ENCODE measurements at regions not wholly inside any gene's neighbourhood (a gene's known extent, or its start where the extent isn't known, plus 50 kb on each side); places are given as distances from the start of the nearest gene placed in this dataset.
A peak's percentile ranks its signal among the peaks of the same experiment; 100 is the strongest.

- peak; percentile 78 for TF ChIP-seq USF2 (IDR thresholded peaks at IDR 0.05; ENCODE audit: low read depth, low read length)
Measured at GRCh38 chr7:46146454-46147255, 225.6 kb upstream of the IGFBP3 start (continued).

- no peak overlapping the region for H2BK15ac ChIP-seq (ENCODE audit: low read depth, low read length)
- H3K9ac ChIP-seq (ENCODE audit: low read depth, low read length): no peak overlapping the region
- H3K14ac ChIP-seq (replicated peaks; ENCODE audit: low read depth, low read length): no peak overlapping the region
- peak overlapping the region; percentile 64 for H3K27ac ChIP-seq (ENCODE audit: insufficient read depth, low read length)
- H3K4me2 ChIP-seq (ENCODE audit: low read depth, low read length): no peak overlapping the region
- dilution Hi-C loops (cut with HindIII; ENCODE audit: low sequenced_read_pairs, unreplicated experiment): no loop called here
- no peaks in the 10 kb centered on the region for H3K27me3 ChIP-seq (ENCODE audit: control insufficient read depth, insufficient read depth, low read length)
- WGBS, 2 experiments (ENCODE audit: extremely low coverage in 2 of 2, insufficient read length in 1 of 2): no CpG with 5 or more reads among the region's 2 CpGs
- H3K18ac ChIP-seq (ENCODE audit: low read depth, low read length): 0 out of 2 replicates have a peak overlapping the region, but pooled peaks have one; percentile 99
- no peaks in the 10 kb centered on the region for H4K20me1 ChIP-seq (ENCODE audit: insufficient read depth, low read length)
- H2BK120ac ChIP-seq (ENCODE audit: low read depth, low read length): peak overlapping the region; percentile 99
- H3K23ac ChIP-seq (ENCODE audit: low read depth, low read length): no peak overlapping the region
- peak overlapping the region in 1 of 2 experiments; percentile 94; a peak in 3 of 4 replicates for H4K8ac ChIP-seq (ENCODE audit: low read depth in 2 of 2, low read length in 2 of 2)
- BruUV-seq (replicated peaks): no TSS peak
- peak overlapping the region; percentile 99 for H3K4ac ChIP-seq (ENCODE audit: low read depth, low read length)
- H3K4me1 ChIP-seq (ENCODE audit: control insufficient read depth, insufficient read depth, low read length): peaks cover 23% of the 10 kb centered on the region
- H3K56ac ChIP-seq (ENCODE audit: extremely low read depth, insufficient read depth, low read length): 0 out of 2 replicates have a peak overlapping the region, but pooled peaks have one; percentile 96
- no peak overlapping the region for H4K5ac ChIP-seq (ENCODE audit: low read depth, low read length)
- 0 out of 2 replicates have a peak overlapping the region, but pooled peaks have one; percentile 97 for H2AK5ac ChIP-seq (ENCODE audit: low read depth, low read length)
- H3K9me3 ChIP-seq (ENCODE audit: control insufficient read depth, insufficient read depth, low read length): no peaks in the 10 kb centered on the region
- no peak overlapping the region for H2AK9ac ChIP-seq (replicated peaks; ENCODE audit: low read depth, low read length, poor library complexity)
- in situ Hi-C loops (cut with MboI; ENCODE audit: low sequenced_read_pairs): no loop called here
- H2BK20ac ChIP-seq (ENCODE audit: low read depth, low read length): peak overlapping the region; percentile 100
- no peaks in the 10 kb centered on the region for H3K36me3 ChIP-seq (ENCODE audit: control insufficient read depth, insufficient read depth, low read length)
- no peak overlapping the region for H2AFZ ChIP-seq (replicated peaks; ENCODE audit: low read length, poor library complexity)
- no peak overlapping the region for H3K4me3 ChIP-seq (ENCODE audit: insufficient read depth, low read depth, low read length)
- H3K79me1 ChIP-seq (ENCODE audit: low read depth in 1 of 2, low read length in 2 of 2): no peaks in the 10 kb centered on the region
- peak; percentile 99 for DNase-seq
- CTCF ChIA-PET: no interaction called here
- ATAC-seq (ENCODE audit: low read depth): peak; percentile 93
- H3K9me1 ChIP-seq (ENCODE audit: insufficient read depth, low read length): peaks cover 10% of the 10 kb centered on the region
- intact Hi-C loops (cut with micrococcal nuclease): loop anchor here (1.0 to 10.0 kb wide), 5 partner anchors 46 to 609 kb away; no protein-coding TSS in a partner anchor
- H4K91ac ChIP-seq (ENCODE audit: insufficient read depth, low read depth, low read length): peak overlapping the region; percentile 99
- peak overlapping the region; percentile 99 for H2BK5ac ChIP-seq (ENCODE audit: low read depth, low read length, poor library complexity, severe bottlenecking)
- POLR2A ChIA-PET (ENCODE audit: unreplicated experiment): no interaction called here
- TF ChIP-seq RCOR1 (IDR thresholded peaks at IDR 0.05; ENCODE audit: insufficient replicate concordance, low read length) (peak; percentile 14), ELK1 (IDR thresholded peaks at IDR 0.05; ENCODE audit: borderline replicate concordance, low read depth, low read length) (no peak), USF2 (IDR thresholded peaks at IDR 0.05; ENCODE audit: low read depth, low read length) (no peak), NFE2L2 (IDR thresholded peaks at IDR 0.05; ENCODE audit: low read depth, low read length) (no peak), MAFK (IDR thresholded peaks at IDR 0.05; ENCODE audit: low read depth, low read length) (peak; percentile 36; the same call in 1 of the 2 replicates), CHD1 (IDR thresholded peaks at IDR 0.05; ENCODE audit: low read depth, low read length) (no peak), MXI1 (IDR thresholded peaks at IDR 0.05; ENCODE audit: borderline replicate concordance, low read depth, low read length) (peak; percentile 29; the same call in 1 of the 2 replicates), FOS (IDR thresholded peaks at IDR 0.05; ENCODE audit: low read depth, low read length) (peak; percentile 57), CEBPB (IDR thresholded peaks at IDR 0.05; ENCODE audit: low read depth, low read length) (peak; percentile 98), BHLHE40 (IDR thresholded peaks at IDR 0.05; ENCODE audit: low read depth, low read length) (peak; percentile 64; the same call in 1 of the 2 replicates), POLR2A (IDR thresholded peaks at IDR 0.05; ENCODE audit: low read depth, low read length) (no peak), RAD21 (IDR thresholded peaks at IDR 0.05; ENCODE audit: low read length) (no peak), SMC3 (IDR thresholded peaks at IDR 0.05; ENCODE audit: low read depth, low read length) (no peak)
Measured at GRCh38 chr7:46145412-46145811, 224.3 kb upstream of the IGFBP3 start.

All from IMR-90 (cell line).